Lower leg skin (tissue), 3 donors: ENCODE measurements at regions not wholly inside any gene's neighbourhood (a gene's known extent, or its start where the extent isn't known, plus 50 kb on each side); places are given as distances from the start of the nearest gene placed in this dataset.

ENCODE experiments used
- POLR2A ChIP-seq, 2 donors: fragments of 450-650 bp; IDR thresholded peaks; one replicate each; pipeline ENCODE4 v1.6.1; 2016 to 2017; ENCODE audit warnings: antibody characterized with exemption in 2 of 2, mild to moderate bottlenecking in 1 of 2, moderate library complexity in 1 of 2
- TF ChIP-seq, protein P1 (sequence below), 3 donors: fragments of 450-650 bp; IDR thresholded peaks; one replicate each; pipeline ENCODE4 v1.5.1; 2016; ENCODE audit warnings: antibody characterized with exemption in 3 of 3, mild to moderate bottlenecking in 3 of 3, moderate library complexity in 2 of 3

DNA sequence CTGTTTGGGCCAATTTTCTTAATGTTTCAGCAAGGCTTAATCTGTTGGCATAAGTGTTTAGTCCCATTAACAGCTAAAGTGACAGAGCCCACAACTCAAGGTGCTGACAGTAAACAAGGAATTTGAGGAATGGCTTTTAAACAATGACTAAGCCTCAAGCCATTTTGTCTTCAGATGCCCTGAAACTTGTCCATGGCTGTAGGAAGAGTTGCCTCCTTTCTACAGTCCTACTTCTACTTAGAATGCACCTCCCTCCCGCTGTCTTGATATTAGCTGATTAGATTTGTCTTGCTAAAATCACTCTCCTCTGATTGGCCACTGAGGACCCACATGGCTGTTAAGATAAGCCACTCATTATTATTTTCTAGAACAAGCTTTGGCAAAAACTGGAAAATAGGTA lies 188.4 kb upstream of the OTX2 start:
- TF ChIP-seq, protein P1, sequence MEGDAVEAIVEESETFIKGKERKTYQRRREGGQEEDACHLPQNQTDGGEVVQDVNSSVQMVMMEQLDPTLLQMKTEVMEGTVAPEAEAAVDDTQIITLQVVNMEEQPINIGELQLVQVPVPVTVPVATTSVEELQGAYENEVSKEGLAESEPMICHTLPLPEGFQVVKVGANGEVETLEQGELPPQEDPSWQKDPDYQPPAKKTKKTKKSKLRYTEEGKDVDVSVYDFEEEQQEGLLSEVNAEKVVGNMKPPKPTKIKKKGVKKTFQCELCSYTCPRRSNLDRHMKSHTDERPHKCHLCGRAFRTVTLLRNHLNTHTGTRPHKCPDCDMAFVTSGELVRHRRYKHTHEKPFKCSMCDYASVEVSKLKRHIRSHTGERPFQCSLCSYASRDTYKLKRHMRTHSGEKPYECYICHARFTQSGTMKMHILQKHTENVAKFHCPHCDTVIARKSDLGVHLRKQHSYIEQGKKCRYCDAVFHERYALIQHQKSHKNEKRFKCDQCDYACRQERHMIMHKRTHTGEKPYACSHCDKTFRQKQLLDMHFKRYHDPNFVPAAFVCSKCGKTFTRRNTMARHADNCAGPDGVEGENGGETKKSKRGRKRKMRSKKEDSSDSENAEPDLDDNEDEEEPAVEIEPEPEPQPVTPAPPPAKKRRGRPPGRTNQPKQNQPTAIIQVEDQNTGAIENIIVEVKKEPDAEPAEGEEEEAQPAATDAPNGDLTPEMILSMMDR (IDR thresholded peaks at IDR 0.05) = no peak
- TF ChIP-seq POLR2A (IDR thresholded peaks at IDR 0.05) = no peak
